GM19468 (cell line): ENCODE measurements at regions not wholly inside any gene's neighbourhood (a gene's known extent, or its start where the extent isn't known, plus 50 kb on each side); places are given as distances from the start of the nearest gene placed in this dataset.

ENCODE experiments used
- ATAC-seq: cut with Tn5 transposase; IDR thresholded peaks from one replicate; pipeline ENCODE4 v1.9.1; 2021; ENCODE audit warnings: mild to moderate bottlenecking, moderate library complexity, moderate number of reproducible peaks; ENCODE audit not compliant: unreplicated experiment; ENCODE audit errors: extremely low read depth

DNA sequence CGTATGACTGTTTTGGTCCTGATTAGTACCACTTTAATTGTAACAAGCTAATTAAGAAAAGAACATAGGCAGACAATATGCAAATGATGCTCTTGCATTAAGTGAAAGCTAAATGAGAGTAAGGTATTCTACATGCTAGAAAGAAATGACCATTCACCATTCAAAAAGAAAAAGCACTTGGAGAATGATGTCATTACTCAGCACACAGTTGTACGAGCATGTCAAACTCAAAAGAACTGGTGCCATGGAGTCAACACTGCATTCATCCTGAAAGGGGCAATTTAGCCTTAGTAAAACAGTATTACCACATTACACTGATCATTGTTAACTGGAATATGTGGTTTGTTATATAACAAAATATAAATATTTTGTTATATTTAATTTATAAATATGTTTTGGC lies 136.2 kb upstream of the CTTNBP2 start:
- ATAC-seq, result no peak

DNA sequence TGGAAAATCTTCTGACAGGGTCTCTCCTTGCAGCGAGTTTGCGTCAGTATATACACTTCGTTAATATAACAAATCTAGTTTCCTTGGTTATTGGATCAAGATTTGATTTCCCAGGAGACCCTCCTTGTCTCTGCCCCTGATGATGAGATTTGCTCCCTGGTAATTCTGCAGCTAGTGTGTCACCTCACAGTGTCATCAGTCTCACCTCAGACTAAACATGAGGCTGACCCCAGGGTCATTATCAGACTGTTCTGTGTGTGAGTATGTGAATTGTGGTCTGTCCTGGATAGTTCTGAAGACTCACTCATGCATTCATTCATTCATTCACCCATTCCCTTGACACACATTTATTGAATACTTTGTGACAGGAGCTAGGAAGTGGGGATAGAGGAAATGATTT lies 138.4 kb upstream of the CTTNBP2 start:
- no peak for ATAC-seq

DNA sequence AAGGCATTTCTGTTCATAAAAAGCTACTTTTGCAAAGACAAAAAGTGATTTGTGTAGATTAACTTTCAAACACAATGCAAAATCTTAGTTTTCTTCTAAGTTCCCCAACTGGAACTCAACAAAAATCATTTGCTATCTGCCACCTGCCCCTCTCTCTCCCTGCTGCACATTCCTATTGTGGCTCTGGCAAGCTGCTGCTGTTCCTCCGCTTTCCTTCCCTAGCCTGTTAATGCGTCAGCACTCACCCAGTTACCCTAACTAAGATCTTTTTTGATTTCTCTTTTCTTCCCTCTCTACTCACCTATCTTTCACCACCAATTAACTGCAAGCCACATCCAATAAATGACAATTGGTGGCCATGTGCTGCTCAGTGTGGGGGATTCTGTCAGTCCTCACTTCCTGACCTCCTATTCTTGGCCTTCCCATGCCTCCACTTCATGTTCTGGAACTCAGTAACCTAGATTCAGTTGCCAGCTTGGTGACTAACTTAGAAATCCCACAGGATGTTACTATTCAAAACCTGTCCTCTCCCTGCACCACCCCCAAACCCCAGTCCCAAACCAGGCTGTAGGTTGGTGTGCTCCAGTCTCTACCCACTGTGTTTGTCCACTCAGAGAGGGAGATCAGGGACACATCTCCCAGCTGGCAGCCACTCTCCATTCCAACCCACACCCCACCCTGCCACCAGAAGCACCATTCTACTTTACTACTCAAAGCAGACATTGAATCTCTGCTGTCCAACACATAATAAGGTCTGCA lies 140.2 kb upstream of the CTTNBP2 start:
- no peak for ATAC-seq

DNA sequence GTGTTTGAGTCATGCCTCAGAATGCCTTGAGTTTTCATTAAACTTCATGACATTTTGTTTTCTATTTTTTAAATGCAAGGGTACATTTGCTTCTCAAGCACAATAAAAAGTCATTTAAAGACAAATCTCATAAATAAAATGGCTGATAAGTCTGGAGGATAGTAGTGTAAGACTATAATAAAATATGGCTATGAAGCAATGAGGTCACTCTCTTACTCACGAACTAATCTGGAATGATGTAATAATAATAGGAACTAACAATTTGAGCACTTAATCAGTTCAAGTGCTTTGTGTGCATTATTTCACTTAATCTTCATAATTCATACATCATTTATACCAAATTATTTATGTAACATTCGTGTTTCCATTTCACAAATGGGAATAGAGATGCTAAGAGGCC lies 149.3 kb upstream of the CTTNBP2 start:
- no peak for ATAC-seq

DNA sequence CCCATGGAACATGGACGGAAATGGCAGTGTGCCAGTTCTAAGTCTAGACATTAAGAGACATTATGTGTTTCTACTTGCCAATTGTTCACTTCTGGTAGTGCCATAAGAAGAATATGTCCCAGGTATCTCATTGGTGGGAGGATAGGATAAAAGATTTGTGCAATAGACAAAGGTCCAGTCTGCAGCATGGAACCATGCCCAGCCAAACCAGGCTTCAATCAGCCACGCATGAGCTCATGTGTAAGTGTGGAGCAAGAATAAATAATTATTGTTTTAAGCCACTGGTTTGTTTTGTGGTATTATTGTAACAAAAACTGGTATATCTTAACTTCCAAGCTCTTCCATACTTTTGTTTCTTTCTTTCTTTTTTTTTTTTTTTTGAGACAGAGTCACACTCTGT lies 153.6 kb upstream of the CTTNBP2 start:
- ATAC-seq, result no peak

DNA sequence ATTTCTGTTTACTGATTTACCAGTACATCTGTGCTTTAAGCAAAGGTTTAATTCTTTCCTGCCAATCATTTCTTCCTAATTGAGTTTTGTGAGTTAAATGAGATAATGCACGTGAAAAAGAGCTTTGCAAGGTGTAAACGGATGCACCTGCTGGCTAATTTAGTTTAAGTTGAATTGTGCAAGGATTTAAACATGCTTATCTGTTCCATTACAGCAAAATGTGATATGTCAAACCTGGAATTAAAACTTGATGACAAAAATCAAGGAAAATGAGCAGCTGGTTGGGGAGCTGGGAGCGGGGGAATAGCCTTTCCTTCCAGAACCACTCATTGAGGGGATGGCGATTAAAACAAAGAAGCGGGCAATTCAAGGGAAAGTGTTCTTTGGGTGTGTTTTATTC lies 155.0 kb upstream of the CTTNBP2 start:
- no peak for ATAC-seq

DNA sequence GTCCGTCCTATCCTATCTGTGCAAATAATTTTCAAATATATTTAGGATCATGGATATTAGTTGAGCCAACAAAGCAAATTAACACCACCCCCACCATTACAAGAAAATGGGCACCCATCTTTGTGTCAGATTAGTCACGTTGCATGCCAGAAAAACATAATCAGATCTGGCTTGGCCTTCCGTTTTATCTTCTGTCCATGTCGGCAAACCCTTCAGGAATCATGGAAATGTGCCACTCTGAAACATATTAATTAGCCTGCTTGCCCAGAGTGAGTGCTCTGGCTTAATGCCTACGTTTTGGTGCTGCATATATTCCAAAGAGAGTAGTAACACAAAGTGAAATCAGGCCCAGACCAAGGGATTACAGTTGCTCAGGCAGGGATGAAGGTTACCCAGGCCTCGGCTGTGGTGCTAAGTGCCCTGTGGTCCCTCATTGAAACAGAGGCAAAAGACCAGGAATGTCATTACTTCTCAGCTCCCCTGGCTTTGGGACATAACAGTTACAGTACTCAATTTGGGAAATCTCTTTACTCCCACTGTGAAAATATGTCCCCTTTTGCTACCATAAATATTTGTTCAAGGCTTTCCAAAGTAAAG lies 154.0 kb upstream of the LSM8 start:
- ATAC-seq, result no peak

DNA sequence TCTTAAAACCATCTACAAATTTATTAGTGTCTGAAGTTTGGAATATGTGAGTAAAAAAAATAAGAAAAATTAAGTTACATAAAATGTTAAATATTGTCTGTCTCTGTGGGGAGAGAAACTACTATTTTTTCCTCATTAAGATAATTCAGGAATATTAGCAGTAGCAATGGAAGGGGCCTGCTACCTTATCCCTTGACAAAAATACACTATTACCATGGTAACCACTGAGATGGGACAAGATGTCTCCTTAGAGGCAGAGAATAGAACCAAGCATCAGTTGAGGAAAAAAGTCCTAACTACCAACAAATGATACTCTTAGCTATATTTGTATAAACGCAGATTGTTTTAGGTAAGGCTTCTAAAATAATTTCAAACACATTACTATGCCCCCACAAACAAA lies 150.7 kb upstream of the LSM8 start:
- no peak for ATAC-seq

DNA sequence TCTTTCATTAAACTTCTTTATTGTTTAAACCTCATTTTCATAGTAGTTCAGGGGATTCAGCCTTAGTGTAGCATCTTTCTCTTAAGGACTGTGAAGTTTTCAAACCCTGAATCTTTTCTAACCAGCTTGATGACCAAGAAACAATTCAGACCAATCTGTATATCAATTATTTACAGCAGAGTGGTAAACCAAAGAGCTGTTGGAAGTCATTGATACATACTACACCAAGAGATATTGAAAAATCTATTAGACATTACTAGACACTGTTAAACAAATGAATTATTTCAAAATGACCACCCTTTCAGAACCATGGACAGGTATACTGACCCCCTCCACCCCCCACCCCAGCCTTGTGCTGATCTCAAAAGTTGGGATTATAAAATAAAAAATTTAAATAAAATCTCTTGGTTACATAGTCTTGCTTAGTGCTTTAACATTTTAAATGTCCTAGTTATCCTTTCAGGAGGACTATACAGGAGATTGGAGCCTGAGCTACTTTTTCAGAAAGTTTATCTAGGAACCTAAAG lies 143.9 kb upstream of the LSM8 start:
- ATAC-seq, result no peak

DNA sequence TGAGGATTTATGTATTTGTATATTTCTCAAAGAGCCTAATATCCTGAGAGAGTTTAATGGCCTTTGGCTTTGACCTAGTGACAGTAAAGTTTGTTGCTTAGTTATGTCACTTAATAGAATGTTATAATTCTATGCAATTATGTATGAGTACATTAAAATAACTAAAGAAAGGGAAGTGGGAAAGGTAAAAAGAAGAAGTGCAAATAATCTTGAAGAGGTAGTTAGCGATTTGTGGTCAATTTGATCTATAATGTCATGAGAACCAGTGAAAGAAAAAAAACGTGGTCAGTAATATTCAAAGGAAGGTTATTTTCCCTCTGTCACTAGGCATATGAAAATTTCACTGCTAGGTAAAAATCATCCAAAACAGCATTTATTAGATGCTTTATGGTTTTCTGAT lies 143.4 kb upstream of the LSM8 start:
- peak; percentile 83 for ATAC-seq

DNA sequence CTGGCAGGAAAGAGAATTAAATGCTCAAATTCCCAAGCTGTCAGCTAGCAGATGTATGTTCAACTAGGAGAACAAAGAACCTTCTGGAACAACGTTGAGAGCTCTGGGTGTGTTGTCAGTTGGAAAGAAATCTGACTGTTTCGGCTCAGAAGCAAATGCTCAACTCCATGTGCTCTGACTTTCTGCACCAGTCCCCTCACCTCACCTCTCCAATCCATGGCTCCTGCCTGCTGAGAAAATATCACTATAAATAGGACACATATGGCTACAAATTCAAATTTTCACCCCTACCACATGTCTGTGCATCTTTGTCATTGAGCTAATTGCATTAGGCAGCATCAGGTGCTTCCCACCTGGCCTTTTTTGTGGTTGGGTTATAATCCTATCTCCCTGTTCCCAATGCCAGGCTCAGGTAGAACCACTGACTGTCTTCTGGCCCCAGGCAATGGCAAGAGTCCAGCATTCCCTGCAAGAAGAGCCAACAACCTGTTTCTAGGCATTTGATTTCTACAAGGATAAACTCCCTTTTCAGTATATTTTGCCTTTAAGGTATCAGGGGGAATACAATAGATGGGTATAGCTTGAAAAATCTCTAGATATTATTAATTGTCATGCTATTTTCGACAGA lies 142.6 kb upstream of the LSM8 start:
- no peak for ATAC-seq

DNA sequence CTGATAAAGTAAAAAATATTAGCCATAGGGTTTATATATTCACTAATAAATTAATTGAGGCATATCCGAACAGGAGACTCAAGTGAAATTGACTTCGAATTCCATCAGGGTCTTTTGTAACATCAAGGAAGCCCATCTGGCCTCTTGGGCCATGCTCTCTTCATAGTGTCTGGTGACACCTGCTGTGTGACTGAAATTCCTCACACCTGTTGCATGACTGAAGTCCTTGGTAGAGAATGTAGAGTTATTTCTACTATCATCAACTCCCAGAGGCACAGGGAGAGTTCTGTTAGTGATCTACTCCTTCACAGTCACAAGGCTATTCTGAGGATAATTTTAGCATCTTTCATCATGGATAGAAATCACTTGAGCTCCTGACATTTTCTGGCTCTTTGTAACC lies 138.3 kb upstream of the LSM8 start:
- no peak for ATAC-seq

DNA sequence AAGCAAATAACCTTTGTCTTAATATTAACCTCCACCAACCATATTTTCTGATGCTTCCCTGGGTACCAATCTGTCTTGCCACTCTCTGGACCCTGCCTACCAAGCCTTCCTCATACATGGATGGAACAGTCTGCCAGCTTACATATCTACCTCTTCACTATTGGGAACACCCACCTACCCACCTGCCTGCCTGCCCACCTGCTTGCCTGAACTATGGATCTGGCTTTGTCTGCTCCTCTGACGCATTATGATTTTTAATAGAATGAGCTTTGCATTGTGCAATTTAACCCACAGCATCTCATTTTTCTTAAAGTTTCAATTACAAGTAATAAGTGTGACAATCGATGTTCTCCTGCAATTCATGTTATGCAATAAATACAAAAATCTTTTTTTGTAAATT lies 137.9 kb upstream of the LSM8 start:
- ATAC-seq, result no peak

DNA sequence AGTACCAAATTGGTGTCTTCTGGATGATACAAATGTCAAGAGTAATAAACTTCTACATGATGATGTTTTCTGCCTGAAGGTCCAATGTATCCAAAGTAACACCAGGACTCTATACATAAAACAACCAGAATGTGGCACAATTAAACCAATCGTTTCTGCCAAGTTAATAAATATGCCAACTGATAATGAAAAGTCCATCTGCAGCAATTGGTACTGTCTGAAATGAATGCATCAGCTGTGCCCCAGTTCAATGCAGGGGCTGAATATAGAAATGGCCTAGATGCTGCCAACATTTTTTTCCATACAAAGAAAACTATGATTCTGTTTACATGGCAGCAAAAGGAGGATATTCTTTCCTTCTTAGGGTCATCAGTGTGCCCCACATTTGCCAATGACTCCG lies 137.2 kb upstream of the LSM8 start:
- ATAC-seq, result no peak

DNA sequence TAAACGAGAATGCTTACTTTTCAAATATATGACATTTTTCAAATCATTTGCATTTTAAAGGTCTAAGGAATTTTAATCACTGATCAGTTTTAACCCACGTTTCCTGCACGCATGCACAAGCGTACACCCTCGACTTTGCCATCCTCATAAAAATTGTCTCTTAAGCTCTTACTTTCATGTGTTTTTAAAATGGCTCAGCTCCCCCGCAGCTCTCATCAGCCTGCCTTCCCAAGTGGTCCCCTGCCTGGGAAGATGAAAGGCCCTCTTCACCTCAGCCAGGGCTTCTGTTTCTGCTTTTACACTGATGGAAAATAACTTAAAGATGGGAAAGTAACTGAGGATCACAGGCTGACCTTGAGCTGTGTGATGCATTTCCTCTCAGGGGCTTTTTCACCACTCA lies 131.6 kb upstream of the LSM8 start:
- ATAC-seq, result no peak

DNA sequence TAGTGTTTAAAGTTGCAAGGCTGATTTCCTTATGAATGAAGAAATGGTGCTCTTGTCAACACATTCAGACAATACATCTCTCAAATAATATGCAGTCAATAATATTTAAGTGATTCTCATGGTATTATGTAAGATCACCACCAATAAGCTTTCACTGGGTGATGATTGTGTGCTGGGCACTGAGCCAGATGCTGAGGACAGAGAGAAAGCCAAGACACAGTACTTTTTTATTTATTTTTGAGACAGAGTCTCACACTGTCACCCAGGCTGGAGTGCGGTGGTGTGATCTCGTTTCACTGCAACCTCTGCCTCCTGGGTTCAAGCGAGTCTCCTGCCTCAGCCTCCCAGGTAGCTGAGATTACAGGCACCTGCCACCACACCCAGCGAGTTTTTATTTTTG lies 130.6 kb upstream of the LSM8 start:
- no peak for ATAC-seq

DNA sequence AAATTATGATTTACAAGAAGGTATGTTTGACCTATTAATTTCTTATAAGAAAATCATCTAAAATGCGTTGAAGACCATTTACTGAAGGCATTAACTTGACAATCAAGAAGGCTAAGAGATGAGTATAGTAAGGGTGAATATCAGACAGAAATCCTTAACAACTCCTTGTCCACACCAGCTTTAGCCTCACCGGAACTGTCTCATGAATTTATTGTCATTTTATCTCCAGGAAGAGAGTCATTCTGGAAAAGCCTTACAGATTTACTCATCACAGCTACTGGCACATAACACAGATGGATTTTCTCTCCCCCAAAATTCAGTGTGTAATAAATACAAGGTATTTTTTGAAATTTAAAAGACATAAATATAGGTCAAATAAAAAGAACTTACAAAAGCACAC lies 129.4 kb upstream of the LSM8 start:
- no peak for ATAC-seq

DNA sequence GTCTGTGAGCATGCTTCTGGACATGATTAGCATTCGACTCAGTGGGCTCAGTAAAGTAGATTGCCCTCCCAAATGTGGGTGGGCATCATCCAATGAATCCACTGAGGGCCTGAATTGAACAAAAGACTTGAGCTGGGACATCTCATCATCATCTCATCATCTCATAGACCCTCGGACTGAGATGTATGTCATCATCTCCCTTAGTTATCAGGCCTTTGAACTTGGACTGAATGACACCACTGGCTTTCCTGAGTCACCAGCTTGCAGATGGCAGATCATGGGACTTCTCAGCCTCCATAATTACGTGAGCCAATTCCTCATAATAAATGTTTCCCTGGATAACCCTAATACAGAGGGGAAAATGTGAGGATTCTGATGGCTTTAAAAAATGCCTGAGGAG lies 128.3 kb upstream of the LSM8 start:
- ATAC-seq, result no peak

DNA sequence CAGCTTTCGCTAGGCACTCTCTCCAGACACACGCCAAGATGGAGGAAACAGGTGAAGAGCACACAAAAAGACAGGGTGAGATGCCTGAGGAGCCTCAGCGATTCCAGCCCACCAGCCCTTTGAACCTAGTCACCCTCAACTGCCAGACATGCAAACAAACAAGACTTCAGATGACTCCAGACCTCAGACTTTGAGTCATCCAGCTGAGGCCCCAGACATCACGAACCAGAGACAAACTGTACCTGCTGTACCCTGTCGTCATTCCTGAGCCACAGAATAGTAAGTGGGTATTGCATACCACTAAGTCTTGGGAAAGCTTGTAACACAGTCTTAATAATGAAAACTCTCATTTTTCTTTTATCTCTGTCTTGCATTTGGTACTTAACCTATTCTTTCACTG lies 126.6 kb upstream of the LSM8 start:
- no peak for ATAC-seq

DNA sequence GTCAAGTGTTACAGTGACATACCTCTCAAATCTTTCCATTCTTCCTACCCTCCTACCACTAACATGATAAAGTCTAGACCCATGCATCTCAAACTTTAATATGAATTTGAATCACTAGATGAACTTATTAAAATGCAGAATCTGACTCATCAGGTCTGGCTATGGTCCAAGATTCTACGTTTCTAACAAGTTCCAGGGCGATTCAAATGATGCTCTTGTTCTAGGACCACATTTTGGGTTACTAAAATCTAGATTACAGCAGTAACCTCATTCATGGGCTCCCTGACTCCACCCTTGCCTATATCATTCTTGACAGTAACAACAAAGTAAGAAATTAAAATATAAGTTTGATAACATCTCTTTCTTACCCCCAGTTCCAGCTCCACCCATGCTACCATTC lies 124.8 kb upstream of the LSM8 start:
- ATAC-seq, result no peak

DNA sequence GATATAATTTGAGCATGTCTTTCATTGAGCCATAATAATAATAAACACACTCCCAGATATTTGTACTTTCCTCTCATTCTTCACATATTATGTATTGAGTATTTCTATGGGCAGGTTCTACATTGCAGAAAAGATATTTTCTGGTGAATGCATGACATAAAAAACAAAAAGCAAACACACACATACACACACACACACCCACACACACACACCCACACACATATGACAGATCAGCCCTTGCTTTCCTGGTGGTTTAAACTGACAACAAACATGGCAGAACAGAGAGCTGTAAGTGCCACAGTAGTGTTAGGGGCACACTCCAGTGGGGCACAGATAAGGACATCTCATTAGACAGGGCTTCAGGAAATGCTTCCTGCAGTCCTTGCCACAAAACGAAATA lies 123.3 kb upstream of the LSM8 start:
- no peak for ATAC-seq

DNA sequence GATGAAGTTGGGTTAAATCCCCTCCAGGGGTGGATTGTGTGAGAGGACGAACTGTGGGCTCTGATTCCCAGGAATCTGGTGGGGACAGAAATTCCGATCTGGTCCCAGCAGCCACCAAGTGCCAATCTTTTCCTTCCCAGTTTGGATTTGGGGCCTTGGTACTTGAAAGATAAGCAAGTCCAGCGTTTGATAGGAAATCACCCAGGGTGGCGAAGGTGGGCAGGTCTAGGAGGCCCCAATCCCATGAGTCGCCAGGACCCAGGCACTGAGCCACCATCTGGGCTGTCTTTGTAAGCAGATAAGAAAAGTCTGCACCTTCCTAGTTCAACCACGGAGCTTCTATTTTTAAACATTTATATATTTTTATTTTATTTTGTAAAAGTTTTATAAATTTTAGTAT lies 122.6 kb upstream of the LSM8 start:
- ATAC-seq, result no peak
